Activated CD4-positive, alpha-beta T cell treated with anti-CD3 and anti-CD28 coated beads, Interleukin-2, amount 50 U/mL, for 16 hours (primary cell): ENCODE measurements at regions not wholly inside any gene's neighbourhood (a gene's known extent, or its start where the extent isn't known, plus 50 kb on each side); places are given as distances from the start of the nearest gene placed in this dataset.

Source experiments
- DNase-seq: peaks from one replicate; pipeline ENCODE4 v3.0.0-alpha.2; 2020

GRCh38 chr4:86530183-86530582, 63.9 kb upstream of the PTPN13 start:
- no peak for DNase-seq

- no peak for DNase-seq
Measured at GRCh38 chr4:86531440-86531839, 62.7 kb upstream of the PTPN13 start.

GRCh38 chr4:86532851-86533250, 61.3 kb upstream of the PTPN13 start:
- DNase-seq, result no peak

- DNase-seq, result no peak
Measured at GRCh38 chr4:86536151-86536550, 58.0 kb upstream of the PTPN13 start.

- DNase-seq, result no peak
Measured at GRCh38 chr4:86542319-86543027, 51.6 kb upstream of the PTPN13 start.

- no peak for DNase-seq
Measured at GRCh38 chr4:86543080-86543479, 51.0 kb upstream of the PTPN13 start.

- peak; percentile 14 for DNase-seq
Measured at GRCh38 chr4:86543560-86544309, 50.4 kb upstream of the PTPN13 start.

GRCh38 chr4:86544310-86544966, 49.7 kb upstream of the PTPN13 start:
- peak; percentile 79 for DNase-seq
